GM15510 (cell line): ENCODE measurements at regions not wholly inside any gene's neighbourhood (a gene's known extent, or its start where the extent isn't known, plus 50 kb on each side); places are given as distances from the start of the nearest gene placed in this dataset.

Experiments
- POLR2A ChIP-seq: IDR thresholded peaks from 3 replicates; pipeline ENCODE4 v1.6.1; 2011; ENCODE audit warnings: borderline replicate concordance; ENCODE audit not compliant: insufficient read length; ENCODE audit errors: extremely low read depth

GRCh38 chr2:121104721-121105141 lies 180.3 kb downstream of the TFCP2L1 start:
- no peak for TF ChIP-seq POLR2A

GRCh38 chr2:121110924-121111323 lies 174.1 kb downstream of the TFCP2L1 start:
- TF ChIP-seq POLR2A = no peak

- no peak for TF ChIP-seq POLR2A
Observed at GRCh38 chr2:121118951-121119350, 166.1 kb downstream of the TFCP2L1 start.

GRCh38 chr2:121120411-121120810 lies 164.6 kb downstream of the TFCP2L1 start:
- no peak for TF ChIP-seq POLR2A

GRCh38 chr2:121120991-121121390 lies 164.0 kb downstream of the TFCP2L1 start:
- no peak for TF ChIP-seq POLR2A

- TF ChIP-seq POLR2A = no peak
Observed at GRCh38 chr2:121121661-121122060, 163.3 kb downstream of the TFCP2L1 start.

GRCh38 chr2:121123268-121123667 lies 161.7 kb downstream of the TFCP2L1 start:
- no peak for TF ChIP-seq POLR2A

GRCh38 chr2:121124330-121124729 lies 160.7 kb downstream of the TFCP2L1 start:
- TF ChIP-seq POLR2A = no peak

GRCh38 chr2:121125350-121125749 lies 159.7 kb downstream of the TFCP2L1 start:
- TF ChIP-seq POLR2A = no peak

GRCh38 chr2:121128741-121129659 lies 156.0 kb downstream of the TFCP2L1 start:
- TF ChIP-seq POLR2A = no peak

GRCh38 chr2:121129692-121130091 lies 155.3 kb downstream of the TFCP2L1 start:
- TF ChIP-seq POLR2A = no peak

- TF ChIP-seq POLR2A = no peak
Observed at GRCh38 chr2:121130301-121130850, 154.6 kb downstream of the TFCP2L1 start.

- TF ChIP-seq POLR2A = no peak
Observed at GRCh38 chr2:121131375-121131774, 153.6 kb downstream of the TFCP2L1 start.

- no peak for TF ChIP-seq POLR2A
Observed at GRCh38 chr2:121132054-121132761, 152.8 kb downstream of the TFCP2L1 start.

GRCh38 chr2:121132762-121133107 lies 152.3 kb downstream of the TFCP2L1 start:
- TF ChIP-seq POLR2A = no peak
